ENCODE measurements at regions not wholly inside any gene's neighbourhood (a gene's known extent, or its start where the extent isn't known, plus 50 kb on each side); places are given as distances from the start of the nearest gene placed in this dataset.

GRCh38 chr1:221200464-221200863 is 321.2 kb downstream of the HLX start:
- ATAC-seq (peak; percentile 87), DNase-seq (ENCODE audit: low read depth, low spot score) (no peak), FAIRE-seq (no peak)
- Histone ChIP-seq H3K79me2 (ENCODE audit: control insufficient read depth, insufficient read depth, low read length) (no peaks in the 10 kb centered on the region), H3K9me3 (replicated peaks; ENCODE audit: control insufficient read depth, insufficient read depth, low read length) (no peaks in the 10 kb centered on the region; the same call in 2 of the 3 replicates), H4K20me1 (ENCODE audit: control insufficient read depth, insufficient read depth) (no peaks in the 10 kb centered on the region), H3K27me3 (replicated peaks in 1 of 2; ENCODE audit: control insufficient read depth in 2 of 2, insufficient read depth in 2 of 2, low read length in 1 of 2) (no peaks in the 10 kb centered on the region), H3K9ac (ENCODE audit: control insufficient read depth, insufficient read depth, low read length) (no peak overlapping the region), H3K4me1 (ENCODE audit: control insufficient read depth, insufficient read depth, low read length) (no peaks in the 10 kb centered on the region), H3K27ac (ENCODE audit: control insufficient read depth, insufficient read depth) (no peak overlapping the region), H3K36me3 (ENCODE audit: control insufficient read depth in 2 of 2, insufficient read depth in 2 of 2, low read length in 1 of 2) (no peaks in the 10 kb centered on the region), H3K4me2 (ENCODE audit: control insufficient read depth, insufficient read depth) (no peak overlapping the region), H3K4me3 (no peak overlapping the region), H2AFZ (ENCODE audit: control insufficient read depth, low read depth, low read length) (no peak overlapping the region)
- RAD21 ChIA-PET (ENCODE audit: unreplicated experiment), result interaction anchor here (1.1 to 4.3 kb wide), 6 partner anchors 34 to 325 kb away, joined by 3 to 44 read pairs (median 6); no protein-coding TSS in a partner anchor
- in situ Hi-C loops (cut with MboI) (no loop called here), intact Hi-C loops (cut with micrococcal nuclease; ENCODE audit: unreplicated experiment) (loop anchor here (5.0 kb wide), 2 partner anchors 33 to 237 kb away; no protein-coding TSS in a partner anchor)
- no TSS peak for BruUV-seq (replicated peaks)
- SMC1A ChIA-PET (ENCODE audit: uncharacterized antibody, unreplicated experiment), result interaction anchor here (0.8 to 7.6 kb wide), 11 partner anchors 13 to 325 kb away, joined by 3 to 99 read pairs (median 8); partner anchors contain the start of gene HLX
- CTCF ChIA-PET, result interaction anchor here (0.9 to 9.0 kb wide), 6 partner anchors 12 to 390 kb away, joined by 3 to 150 read pairs (median 25); partner anchors contain the start of gene HLX
- POLR2A ChIA-PET, result no interaction called here
- TF ChIP-seq JUNB (IDR thresholded peaks at IDR 0.05) (peak; percentile 47), RUNX3 (IDR thresholded peaks at IDR 0.05; ENCODE audit: low read length) (peak; percentile 38), STAT3 (IDR thresholded peaks at IDR 0.05; ENCODE audit: low read depth, low read length) (no peak), PAX5 (IDR thresholded peaks at IDR 0.05; ENCODE audit: borderline replicate concordance, low read depth, low read length) (no peak), IKZF2 (IDR thresholded peaks at IDR 0.05) (peak; percentile 13 to 30; a peak in 1 of 4 replicates), IRF4 (IDR thresholded peaks at IDR 0.05; ENCODE audit: low read depth, low read length) (peak; percentile 49; the same call in 1 of the 2 replicates), TARDBP (IDR thresholded peaks at IDR 0.05; ENCODE audit: borderline replicate concordance) (no peak), SRF (IDR thresholded peaks at IDR 0.05; ENCODE audit: low read depth in 2 of 2, low read length in 2 of 2) (no peak), FOXK2 (IDR thresholded peaks at IDR 0.05) (no peak), MEF2B (IDR thresholded peaks at IDR 0.05; ENCODE audit: partially characterized antibody, poor library complexity, severe bottlenecking) (peak; percentile 17), CEBPB (IDR thresholded peaks at IDR 0.05; ENCODE audit: borderline replicate concordance in 1 of 2, low read depth in 2 of 2, low read length in 2 of 2) (no peak), SMAD5 (IDR thresholded peaks at IDR 0.05; ENCODE audit: low read depth) (no peak), MXI1 (IDR thresholded peaks at IDR 0.05; ENCODE audit: low read depth, low read length) (no peak), ZBTB11 (CRISPR knock-in tag; IDR thresholded peaks at IDR 0.05) (no peak), TBL1XR1 (IDR thresholded peaks at IDR 0.05; ENCODE audit: low read depth, low read length) (no peak), HDAC6 (IDR thresholded peaks at IDR 0.05; ENCODE audit: unreplicated experiment) (no peak), IKZF1 (conservative IDR thresholded peaks at IDR 0.05) (peak; percentile 26; the same call in 1 of the 2 replicates), MEF2A (IDR thresholded peaks at IDR 0.05; ENCODE audit: insufficient read depth, low read depth, low read length) (no peak), RBBP5 (conservative IDR thresholded peaks at IDR 0.05) (no peak), POU2F2 (IDR thresholded peaks at IDR 0.05; ENCODE audit: borderline replicate concordance, low read depth, low read length) (no peak), NFIC (IDR thresholded peaks at IDR 0.05; ENCODE audit: low read depth, low read length) (no peak), BCL3 (IDR thresholded peaks at IDR 0.05; ENCODE audit: borderline replicate concordance, insufficient read depth, low read depth, low read length, poor library complexity, severe bottlenecking) (no peak), SMARCA5 (IDR thresholded peaks at IDR 0.05) (no peak), MTA2 (IDR thresholded peaks at IDR 0.05; ENCODE audit: low read depth) (no peak), SREBF1 (IDR thresholded peaks at IDR 0.05; ENCODE audit: low read length) (no peak)
